NCI-H2227 treated with DMSO at 0.1 percent for 48 hours (cell line): ENCODE measurements at regions not wholly inside any gene's neighbourhood (a gene's known extent, or its start where the extent isn't known, plus 50 kb on each side); places are given as distances from the start of the nearest gene placed in this dataset.

Experiments
- DNase-seq: peaks from one replicate; lab custom pipeline; 2025; lab: John Stamatoyannopoulos, UW

DNA sequence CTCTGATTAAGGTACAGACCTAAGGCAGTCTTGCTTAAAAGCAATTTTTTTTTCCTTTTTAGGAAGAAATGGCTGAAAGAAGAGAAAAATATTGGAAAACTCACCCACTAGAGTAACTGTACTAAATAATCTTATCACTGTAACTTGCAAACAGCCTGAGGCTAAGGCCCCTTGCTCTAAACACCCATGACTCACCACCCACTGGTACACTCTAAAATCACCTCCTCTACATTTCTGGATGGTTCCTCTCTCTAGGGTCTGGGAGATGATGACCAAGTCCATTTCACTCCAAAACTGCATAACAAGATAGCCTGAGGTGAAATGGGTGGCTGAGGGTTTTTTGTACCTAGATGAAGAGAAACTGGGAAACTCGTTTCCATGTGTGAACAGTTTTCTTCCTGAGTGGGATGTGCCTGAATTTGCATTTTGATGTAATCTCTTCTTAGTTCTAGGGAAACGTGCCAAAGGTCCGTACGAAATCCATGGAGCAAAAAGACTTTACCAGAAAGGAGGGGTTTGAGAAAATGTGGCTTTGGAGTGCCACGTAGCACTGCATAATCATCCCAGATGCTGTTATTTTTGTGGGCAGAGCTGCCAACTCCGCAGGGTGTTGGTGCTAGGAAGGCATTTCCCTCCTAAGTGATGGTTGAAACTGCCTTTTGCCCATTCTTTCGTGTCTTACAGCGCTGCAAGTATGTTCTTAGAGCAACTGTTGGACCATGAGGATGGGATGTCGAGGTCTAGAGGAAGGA is 113.5 kb upstream of the C10orf90 start:
- DNase-seq: no peak

DNA sequence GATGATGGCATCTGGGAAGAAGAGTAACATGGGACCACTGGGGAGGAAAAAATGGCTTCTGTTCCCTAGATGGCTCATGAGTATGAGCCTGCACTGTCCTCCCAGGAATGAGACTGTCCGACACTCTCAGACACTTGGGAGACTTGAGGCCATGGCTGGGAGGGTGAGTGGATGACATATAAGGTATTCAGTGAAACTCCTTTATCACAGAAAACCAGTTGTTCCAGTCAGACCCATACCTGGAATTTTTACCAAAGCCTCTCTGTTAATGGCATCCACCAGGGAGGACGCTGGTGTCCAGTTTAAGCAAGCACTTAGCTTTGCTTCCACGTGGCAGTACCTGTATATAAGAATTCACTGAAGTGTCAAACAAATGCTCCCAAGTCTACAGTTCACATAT is 116.7 kb upstream of the C10orf90 start:
- DNase-seq: no peak

DNA sequence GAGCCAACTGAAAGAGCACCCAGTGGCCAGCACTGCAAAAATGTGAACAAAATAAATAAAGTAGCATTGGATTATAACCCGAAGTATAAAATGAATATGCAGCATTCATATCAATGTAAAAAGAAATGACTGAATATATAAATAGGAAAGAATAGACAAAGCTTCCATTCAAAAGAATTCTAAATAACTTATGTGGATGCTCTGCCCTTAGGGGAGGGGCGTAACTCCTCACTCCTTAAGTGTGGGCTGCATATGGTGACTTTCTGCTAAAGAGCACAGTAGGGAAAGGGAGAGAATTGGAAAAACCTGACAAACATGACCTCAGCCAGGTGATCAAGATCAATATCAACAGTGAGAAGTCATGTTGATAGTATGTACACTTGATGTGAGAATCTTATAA is 109.9 kb upstream of the DOCK1 start:
- DNase-seq: no peak

DNA sequence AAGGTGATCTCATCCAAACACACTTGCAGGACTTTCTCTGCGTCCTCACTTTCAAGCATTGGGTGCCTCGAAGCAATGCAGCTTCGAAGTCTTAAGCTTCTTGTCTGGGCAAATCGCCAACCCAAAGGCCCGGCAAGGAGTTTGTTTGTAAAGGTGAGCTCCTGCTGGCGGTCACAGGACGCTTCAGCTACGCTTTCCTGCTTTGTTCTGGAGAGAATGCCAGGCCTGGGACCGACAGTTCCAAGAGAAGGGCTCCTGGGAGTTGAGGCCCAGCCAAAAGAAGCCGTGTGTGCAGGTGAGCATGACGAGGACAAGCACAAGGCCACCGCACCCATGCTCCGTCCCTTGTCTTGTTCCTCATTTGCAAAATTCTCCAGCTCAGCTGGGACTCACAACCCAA is 106.6 kb upstream of the DOCK1 start:
- no peak for DNase-seq

DNA sequence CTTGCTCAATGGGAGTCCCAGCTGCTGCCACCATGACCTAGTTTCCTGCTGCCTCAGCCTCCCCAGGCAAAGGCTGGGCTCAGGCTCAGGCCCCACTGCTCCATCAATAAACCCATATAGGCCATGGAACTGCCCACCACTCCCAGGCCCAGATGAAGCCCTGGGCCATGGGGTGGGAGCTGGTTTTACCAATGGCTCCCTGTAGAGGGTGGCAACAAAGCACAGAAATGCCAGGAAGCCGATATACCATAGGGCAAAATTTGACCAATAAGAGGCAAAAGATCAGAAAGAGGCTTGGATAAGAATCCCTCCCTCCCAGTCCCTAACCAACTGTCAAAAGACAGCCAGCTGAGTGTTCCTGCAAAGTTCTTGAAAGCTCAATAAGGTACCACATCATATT is 101.8 kb upstream of the DOCK1 start:
- DNase-seq: no peak

DNA sequence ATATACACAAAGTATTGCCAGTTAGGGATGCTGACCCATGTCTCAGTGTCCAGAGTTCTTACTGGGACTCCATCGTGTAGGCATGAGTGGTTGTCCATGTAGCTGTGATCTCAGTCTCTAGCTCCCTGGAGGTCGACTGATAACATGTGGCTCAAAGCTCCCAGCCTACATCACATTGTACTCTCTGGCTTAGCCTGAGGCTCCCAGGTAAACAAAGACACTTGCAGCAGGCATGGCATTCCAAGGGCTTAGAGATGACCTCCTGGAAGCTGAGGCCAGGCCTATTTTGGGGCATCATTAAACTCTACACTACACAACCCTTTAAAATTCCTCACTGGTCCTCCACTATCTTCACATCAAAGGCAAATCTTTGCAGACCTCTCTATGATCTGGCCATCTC is 100.8 kb upstream of the DOCK1 start:
- no peak for DNase-seq

DNA sequence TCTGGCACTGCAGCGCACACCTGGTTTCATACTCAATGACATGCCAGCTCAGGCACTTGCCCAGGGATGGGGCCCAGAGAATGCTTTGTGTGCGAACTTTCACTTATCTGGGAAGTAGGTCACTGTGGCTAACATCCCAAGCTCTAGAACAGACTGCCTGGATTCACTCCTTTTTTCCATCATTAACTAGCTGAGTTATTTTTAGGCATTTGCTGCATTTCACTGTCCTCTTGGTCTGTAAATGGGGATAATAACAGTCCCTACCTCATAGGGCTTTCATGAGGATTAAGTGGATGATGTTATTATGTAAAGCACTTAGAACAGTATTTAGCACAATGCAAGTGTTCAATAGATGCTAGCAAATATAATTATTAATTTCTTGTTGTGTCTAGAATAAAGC is 98.7 kb upstream of the DOCK1 start:
- DNase-seq: peak; percentile 44

DNA sequence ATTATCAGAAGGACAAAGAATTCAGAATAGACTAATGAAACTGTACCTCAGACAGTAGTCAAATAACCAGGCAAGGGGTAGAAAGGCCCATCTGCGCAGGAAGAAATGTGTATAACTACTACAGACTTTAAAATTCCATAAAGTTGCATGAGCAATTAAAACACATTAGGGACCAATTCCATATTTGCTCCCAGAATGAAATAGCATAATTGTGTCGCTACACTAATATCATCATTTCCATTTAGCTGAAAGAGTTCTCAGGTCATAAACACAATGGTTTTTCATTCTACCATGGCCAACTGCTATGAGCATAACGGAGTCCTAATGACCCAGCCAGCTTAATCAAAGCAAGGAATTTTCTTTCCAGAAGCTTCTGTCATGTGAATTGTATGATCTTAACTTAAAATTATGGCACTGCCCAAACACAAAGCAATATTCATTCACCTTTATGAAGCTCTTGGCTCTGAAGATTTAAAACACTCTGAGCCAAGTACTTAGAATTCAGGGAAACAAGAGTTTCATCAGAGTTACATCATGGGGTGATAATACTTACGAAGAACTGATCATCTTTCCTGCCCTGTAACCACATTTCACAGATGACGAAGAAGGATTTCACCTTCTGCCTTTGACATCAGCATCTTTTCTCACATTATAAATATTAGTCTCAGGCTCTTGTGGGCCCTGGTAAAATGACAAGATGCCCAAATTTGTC is 98.1 kb upstream of the DOCK1 start:
- DNase-seq: no peak

DNA sequence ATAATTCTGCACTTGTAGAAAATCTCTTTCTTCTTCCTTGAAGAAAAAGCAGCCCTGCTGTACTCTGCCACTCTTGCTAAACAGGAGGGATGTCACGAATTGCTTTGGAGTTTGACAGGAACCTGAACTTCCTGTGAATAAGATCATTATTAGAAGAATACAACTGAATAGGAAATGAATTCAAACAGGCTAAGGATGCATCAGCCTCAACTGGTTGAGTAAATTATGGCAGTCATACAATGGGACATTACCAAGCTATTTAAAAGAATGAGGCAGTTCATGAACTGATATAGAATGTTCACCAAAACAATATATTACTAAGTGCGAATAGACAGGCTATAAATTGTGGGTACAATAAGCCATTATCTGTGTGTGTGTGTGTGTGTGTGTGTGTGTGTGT is 97.1 kb upstream of the DOCK1 start:
- DNase-seq: no peak

DNA sequence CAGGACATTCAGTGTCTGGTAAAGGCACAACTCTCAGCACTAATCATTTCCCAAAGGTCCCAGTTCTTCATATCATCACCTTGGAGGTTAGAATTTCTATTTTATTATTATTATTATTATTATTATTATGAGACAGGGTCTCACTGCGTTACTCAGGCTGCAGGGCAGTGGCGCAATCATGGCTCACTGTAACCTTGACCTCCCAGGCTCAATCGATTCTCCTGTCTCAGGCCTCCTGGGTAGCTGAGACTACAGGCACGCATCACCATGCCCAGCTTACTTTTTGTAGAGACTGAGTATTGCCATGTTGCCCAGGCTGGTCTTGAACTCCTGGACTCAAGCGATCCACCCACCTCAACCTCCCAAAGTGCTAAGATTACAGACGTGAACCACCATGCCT is 91.8 kb upstream of the DOCK1 start:
- no peak for DNase-seq

DNA sequence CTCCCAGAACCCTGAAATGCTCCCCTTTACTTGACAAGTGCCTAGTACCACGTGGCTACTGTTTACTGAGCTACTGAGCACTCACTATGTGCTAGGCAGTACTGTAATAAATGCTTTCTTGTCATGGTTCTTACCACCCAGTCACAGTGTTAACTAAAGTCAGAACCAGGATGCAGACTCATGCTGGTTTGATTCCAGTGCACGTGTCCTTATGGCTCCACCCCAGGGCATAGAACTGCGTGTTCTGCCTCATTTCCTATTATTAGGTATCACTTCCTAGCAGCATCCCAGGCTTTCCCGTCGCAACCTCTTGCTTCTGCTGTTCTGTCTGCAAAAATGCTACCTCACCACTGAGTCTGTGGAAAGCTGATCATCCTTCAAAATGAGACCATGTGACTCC is 71.7 kb upstream of the DOCK1 start:
- DNase-seq: no peak

DNA sequence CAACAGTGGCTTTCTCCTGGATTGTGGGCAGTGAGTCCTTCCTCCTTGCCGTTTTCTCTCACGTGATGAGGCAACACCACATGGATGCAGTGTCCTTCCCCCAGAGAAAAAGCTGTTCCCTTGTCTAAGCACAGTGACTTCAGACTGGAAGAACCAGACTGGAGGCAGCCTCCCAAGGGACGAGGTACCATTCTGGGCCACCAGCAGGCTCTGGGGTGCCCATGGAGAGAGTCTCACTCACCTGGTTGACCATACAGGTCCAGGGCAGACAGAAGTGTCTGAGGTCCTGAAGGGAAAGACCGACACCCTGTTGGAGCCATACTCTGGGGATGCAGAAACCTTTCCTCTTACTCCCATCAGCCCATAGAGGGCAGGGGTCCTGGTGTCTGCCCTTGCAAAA is 69.2 kb upstream of the DOCK1 start:
- DNase-seq: no peak

DNA sequence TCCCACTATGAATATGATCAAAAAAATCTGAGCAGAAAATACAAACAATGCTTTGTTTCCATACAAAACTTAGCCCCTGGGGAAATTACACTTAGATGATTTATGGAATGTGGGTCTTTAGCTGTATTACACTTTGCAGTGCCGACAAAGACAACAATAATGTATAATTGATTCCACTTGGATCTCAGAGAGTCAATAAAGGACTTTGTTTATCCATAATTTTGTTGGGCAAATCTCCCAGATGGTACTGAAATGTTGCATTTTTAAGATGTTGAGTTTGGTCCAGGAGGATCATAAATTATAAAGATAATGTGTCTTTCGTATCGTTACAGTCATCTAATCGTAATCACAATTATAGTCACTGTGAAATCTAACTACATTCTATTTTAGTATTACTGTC is 66.9 kb upstream of the DOCK1 start:
- no peak for DNase-seq

DNA sequence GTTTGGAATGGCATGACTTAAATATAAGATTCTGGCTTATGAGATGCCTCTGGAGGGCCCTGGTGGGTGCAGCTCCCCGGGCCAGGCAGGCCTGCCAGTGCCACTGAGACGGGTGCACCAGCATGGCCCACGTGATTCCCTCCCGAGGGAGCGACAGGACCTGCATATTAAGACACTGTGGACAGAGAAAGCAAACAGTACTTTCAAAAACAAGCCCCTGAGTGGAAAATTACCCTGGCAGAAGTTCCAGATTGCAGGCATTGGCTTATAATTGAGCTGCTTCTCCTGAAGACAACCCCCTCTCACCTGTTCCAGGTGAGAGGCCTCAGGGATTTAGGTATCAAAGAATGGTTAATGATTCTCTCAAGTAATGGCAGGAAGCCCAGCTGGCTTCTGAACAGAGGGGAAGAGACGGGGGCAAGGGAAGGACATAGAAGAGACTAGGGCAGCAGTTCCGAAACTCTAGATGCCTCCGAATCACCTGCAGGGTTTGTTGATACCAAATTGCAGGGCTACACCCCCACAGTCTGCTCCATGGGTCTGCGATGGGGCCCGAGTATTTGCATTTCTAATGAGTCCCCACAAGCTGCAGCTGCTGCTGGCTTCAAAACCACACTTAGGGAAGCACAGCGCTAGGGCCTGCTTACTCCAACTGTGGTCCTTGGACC is 66.0 kb upstream of the DOCK1 start:
- DNase-seq: no peak

DNA sequence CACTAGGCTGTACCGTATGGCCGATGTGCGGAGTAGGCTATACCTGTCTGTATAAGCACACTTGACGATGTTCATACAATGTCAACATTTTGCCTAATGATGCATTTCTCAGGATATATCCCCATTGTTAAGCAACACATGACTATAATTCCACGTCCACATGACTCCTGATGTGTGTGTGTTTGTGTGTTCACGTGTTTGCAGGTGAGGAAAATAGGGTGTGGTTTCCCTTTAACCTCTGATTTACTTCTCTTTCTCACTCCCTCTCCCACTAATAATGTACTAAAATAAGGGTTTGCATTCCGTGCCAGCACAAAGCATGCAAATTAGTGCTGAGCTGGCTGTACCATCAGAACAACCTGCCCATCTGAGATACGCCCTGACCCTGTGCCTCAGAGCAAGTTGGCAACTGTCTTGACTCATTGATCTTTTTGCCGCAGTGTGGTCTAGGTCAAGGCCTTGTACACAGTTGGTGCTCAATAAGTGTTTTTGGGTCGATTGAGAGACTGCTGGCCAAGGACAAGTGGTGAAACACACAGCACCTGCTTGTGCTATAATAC is 64.6 kb upstream of the DOCK1 start:
- no peak for DNase-seq

DNA sequence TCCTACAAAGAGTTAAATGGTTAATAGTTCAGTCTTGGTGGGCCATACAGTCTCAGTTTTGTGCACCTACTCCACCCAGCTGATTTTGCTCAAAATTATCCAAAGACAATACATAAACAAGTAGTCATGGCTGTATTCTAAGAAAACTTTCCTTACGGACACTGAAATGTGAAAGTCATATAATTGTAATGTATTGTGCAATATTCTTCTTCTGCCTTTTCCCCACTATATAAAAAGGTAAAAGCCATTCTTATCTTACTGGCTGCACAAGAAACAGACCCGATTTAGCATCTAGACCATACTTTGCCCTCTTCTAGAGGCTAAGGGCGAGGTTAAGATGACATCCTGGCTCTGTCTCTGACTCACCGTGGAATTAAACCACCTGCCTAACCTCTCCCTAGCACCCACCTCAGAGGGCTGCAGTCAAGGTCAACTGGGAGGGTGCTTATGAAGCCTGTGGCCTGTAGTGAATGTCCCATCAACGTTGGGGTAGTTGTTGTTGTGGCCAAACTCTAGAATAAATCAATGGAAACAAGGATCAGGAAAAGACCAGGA is 63.8 kb upstream of the DOCK1 start:
- DNase-seq: no peak

DNA sequence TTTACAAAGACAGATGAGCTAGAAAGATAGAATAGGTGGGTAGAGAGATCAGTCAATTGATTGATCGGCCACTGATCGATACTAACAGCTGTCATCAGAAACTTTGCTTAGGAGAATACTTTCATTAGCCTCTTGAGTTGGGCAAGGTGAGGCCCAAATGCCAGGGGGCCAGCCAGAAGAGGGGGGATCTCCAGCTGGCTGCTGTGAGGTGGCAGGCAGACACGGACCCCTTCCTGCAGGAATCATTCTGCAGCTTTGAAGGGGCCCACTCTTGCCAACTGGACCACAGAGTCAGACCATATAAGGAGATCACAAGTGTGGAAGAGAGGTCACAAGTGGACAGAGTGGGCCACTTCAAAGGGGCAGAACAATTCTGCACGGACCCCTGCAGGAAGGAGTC is 62.9 kb upstream of the DOCK1 start:
- no peak for DNase-seq

DNA sequence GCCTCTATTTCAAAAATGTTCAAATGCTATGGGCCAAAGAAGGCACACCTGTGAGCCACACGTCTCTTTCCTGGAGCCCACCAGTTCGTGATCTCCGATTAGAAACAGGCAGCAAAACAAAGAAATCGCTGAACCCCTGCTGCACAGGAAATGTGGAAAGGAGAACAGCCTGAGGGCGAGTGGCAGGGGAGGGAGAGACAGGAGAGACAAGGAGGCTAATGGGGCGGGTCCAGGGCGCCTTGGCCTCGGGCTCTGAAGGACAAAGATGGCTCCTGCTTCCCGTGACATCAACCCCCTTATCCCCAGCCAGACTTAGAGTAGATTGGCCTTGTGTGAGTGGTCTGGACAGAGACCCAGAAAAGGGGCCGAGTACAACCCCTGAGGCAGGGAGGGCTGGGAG is 62.4 kb upstream of the DOCK1 start:
- DNase-seq: no peak

DNA sequence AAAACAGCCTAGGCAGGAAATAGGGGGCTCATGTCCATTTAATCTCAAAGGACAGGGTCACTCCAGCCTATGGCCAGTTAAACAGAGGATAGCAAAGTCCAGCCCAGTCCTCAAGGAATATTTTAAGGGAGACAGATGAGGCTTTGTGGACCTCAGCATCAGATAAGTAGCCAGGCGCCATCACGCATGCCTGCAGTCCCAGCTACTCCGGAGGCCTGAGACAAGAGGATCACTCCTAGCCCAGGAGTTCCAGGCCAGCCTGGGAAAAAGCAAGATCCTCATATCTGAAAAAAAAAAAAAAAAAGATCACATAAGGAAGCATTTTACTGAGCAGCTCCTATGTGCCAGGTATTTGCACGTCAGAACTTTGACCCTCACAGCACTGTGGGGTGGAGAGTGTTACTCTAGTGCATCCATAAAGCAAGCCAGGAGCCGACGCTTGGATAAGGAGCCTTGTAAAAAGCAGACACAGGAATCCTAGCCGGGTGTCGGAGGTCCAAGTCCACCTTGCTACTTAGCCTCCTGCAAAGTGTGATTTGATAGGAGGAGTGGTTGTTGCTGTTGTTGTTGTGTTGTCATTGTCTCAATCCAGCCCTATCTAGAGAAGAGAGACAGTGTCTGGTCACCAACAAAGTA is 61.8 kb upstream of the DOCK1 start:
- DNase-seq: no peak

DNA sequence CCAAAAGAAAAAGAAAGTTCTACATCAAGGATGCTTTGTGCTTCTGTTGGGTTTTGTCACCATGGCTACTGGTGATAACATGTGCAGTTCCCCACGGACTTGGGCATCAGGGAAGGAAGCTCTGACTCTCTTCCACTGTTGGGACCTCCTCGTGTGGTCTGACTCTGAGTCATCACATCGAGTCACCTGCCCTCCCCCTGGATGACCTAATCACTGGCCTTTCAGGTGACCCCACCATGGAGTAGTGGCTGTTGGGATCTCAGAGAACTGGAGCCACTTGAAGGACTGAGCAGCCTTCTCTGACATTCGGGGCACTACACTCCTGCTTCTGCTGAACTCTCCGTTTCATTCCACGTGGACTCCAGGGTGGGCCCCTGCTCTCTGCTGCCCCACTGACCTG is 60.8 kb upstream of the DOCK1 start:
- no peak for DNase-seq

DNA sequence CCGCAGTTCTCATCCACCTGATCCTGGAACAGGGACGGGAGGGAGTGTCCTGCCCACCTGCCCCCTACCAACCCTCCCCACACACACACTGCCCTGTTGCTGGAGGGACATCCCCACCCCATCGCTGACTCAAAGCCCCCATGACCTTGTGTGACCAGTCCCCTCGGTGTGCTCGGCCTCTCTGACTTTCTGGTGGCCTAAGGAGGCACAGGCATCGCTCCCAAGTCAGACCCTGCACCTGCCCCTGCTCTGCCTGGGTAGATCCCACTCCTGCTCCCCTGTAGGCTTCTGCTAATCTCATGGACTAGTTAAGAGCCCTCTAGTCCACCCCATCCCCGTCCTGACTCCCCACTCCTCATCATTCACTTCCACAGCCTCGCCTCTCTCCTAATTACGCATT is 58.8 kb upstream of the DOCK1 start:
- DNase-seq: no peak

DNA sequence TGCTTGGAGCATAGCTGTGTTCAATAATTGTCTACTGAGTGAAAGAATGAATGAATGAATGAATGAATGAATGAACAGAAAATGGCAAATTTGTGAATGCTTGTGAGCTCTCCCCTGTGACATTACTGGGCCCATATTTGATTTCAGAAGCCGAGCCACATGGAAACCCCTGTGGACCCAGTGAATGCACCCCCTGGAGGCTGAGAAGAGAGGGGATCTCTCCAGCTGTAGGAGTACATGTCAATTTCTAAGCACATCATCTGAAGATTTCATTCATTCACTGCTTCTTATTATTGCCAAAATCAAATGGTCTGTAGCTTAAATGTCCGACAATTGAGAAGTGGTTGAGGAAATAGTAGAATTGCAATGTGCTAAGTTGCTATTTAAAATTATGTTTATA is 58.3 kb upstream of the DOCK1 start:
- DNase-seq: no peak
